ENCODE measurements at regions not wholly inside any gene's neighbourhood (a gene's known extent, or its start where the extent isn't known, plus 50 kb on each side); places are given as distances from the start of the nearest gene placed in this dataset.

DNA sequence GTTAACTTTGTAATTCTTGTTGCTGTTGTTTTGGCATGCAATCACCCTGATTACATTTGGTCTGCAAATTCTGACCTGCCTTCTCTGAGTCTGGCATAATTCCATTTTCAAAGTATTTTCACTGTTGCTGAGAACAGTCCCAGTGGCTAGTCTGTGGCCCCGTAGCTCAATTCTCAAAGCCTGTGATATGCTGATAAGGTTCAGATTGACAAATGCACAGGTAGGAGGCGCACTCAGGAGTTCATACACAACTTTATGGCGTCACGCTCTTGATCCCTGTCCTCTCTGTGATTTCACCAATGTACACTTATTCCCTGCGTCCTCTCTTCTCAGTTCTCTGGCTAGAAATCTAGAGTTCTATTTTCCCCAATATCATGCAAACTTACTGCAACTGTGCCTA, 376.6 kb upstream of the SLCO3A1 start:
- TF ChIP-seq, protein P1, sequence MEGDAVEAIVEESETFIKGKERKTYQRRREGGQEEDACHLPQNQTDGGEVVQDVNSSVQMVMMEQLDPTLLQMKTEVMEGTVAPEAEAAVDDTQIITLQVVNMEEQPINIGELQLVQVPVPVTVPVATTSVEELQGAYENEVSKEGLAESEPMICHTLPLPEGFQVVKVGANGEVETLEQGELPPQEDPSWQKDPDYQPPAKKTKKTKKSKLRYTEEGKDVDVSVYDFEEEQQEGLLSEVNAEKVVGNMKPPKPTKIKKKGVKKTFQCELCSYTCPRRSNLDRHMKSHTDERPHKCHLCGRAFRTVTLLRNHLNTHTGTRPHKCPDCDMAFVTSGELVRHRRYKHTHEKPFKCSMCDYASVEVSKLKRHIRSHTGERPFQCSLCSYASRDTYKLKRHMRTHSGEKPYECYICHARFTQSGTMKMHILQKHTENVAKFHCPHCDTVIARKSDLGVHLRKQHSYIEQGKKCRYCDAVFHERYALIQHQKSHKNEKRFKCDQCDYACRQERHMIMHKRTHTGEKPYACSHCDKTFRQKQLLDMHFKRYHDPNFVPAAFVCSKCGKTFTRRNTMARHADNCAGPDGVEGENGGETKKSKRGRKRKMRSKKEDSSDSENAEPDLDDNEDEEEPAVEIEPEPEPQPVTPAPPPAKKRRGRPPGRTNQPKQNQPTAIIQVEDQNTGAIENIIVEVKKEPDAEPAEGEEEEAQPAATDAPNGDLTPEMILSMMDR (conservative IDR thresholded peaks at IDR 0.05), result no peak

GRCh38 chr15:91478717-91479191, 374.8 kb upstream of the SLCO3A1 start:
- no peak overlapping the region for H3K27ac ChIP-seq
- TF ChIP-seq, protein P1 (conservative IDR thresholded peaks at IDR 0.05), result no peak

More for the DNA sequence above, 376.6 kb upstream of the SLCO3A1 start:
- H3K27ac ChIP-seq, result no peak overlapping the region

DNA sequence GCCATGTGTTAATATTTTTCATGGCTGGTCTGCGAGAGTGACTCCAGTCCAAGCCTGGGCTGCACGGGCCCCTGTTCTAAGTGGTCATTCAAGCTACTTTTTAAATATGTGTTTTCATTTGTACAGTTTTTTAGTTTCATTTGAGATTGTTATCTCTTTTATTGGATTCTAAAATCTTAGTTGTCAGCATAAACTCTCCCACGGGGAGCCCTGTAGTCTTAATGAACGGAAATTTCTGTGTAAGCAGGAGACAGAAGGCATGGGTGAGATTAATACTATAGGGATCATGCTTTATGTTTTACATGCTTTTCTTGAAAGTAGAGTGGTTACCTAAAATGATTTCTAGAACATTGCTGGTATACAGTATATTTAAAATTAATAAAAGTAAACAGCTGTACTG, 373.1 kb upstream of the SLCO3A1 start:
- TF ChIP-seq, protein P1 (conservative IDR thresholded peaks at IDR 0.05), result no peak
- H3K27ac ChIP-seq, result no peak overlapping the region

DNA sequence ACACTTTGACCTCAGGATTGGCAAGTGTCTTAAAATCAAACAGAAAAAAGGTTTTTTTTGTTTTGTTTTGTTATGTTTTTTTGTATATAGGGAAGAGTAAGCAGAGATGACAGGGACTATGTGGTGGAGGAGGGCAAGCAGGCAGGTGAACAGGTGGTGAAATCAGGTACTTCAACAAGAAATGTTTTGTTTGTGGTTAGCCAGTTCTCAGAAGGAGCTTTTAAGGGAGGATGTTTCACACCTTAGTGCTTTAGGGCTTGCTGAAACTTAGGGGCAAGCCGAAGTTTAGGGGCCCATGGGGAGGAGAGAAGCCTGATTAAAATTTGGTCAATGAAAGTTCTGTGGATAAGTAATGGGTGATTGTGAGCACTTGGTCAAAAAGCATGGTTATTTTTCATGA, 370.7 kb upstream of the SLCO3A1 start:
- no peak overlapping the region for H3K27ac ChIP-seq
- TF ChIP-seq, protein P1 (conservative IDR thresholded peaks at IDR 0.05), result no peak

DNA sequence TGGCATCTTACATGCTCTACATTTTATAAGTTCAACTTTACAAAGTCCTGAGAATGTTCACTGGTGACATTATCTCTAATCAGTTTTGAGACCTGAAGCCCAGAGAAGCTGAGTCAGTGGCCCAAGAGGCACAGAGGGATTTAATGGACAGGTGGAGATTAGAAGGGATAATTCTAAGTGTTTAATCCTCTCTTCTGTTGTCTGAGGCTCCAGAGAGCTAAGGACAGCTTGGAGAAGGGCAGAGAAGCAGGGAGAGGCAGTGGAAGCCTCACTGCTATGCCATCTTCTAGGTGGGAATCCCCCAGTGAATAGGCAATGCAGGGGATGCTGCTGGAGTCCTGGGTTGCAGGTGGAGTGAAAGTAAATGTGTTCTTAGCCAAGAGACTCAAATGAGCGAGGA, 369.4 kb upstream of the SLCO3A1 start:
- H3K27ac ChIP-seq, result no peak overlapping the region
- TF ChIP-seq, protein P1 (conservative IDR thresholded peaks at IDR 0.05), result no peak

- H3K27ac ChIP-seq, result no peak overlapping the region
- TF ChIP-seq, protein P1 (conservative IDR thresholded peaks at IDR 0.05), result no peak
Observed at GRCh38 chr15:91488452-91488851, 365.1 kb upstream of the SLCO3A1 start.

GRCh38 chr15:91490211-91490610, 363.3 kb upstream of the SLCO3A1 start:
- TF ChIP-seq, protein P1 (conservative IDR thresholded peaks at IDR 0.05), result no peak
- H3K27ac ChIP-seq, result no peak overlapping the region
